Mammary epithelial cell (primary cell): ENCODE measurements at regions not wholly inside any gene's neighbourhood (a gene's known extent, or its start where the extent isn't known, plus 50 kb on each side); places are given as distances from the start of the nearest gene placed in this dataset.

ENCODE experiments used
- EZH2 ChIP-seq: IDR thresholded peaks from 2 replicates; pipeline ENCODE4 v1.6.1; 2012; ENCODE audit warnings: low read length, inconsistent platforms, borderline replicate concordance
- TF ChIP-seq, protein P1 (sequence below), 2 donors: IDR thresholded peaks in 1 of 2; conservative IDR thresholded peaks in 1 of 2; 2 replicates each; pipeline ENCODE4 v1.5.1; 2011 to 2012; ENCODE audit warnings: inconsistent platforms in 2 of 2, low read length in 2 of 2, mild to moderate bottlenecking in 2 of 2, control low read depth in 1 of 2, low read depth in 1 of 2; ENCODE audit not compliant: insufficient read depth in 1 of 2; ENCODE audit errors: extremely low read depth in 1 of 2

DNA sequence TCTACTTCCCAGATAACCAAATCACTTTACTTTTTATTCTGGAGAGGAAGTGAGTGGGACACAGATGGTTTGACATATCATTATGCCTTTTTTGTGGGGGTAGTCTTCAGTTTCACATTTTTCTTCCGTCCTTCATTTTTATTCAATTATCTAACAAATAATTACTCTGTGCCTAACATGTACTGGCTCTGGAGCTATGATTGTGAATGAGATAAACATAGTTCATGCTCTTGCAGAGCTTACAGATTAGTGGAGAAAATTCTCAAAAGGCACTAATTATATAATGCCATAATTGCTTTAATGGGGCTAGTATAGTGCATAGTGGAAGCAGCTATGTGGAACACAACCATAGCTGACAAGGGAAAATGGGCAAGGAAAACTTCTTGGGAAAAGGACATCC is 303.6 kb upstream of the TFPI start:
- TF ChIP-seq, protein P1, sequence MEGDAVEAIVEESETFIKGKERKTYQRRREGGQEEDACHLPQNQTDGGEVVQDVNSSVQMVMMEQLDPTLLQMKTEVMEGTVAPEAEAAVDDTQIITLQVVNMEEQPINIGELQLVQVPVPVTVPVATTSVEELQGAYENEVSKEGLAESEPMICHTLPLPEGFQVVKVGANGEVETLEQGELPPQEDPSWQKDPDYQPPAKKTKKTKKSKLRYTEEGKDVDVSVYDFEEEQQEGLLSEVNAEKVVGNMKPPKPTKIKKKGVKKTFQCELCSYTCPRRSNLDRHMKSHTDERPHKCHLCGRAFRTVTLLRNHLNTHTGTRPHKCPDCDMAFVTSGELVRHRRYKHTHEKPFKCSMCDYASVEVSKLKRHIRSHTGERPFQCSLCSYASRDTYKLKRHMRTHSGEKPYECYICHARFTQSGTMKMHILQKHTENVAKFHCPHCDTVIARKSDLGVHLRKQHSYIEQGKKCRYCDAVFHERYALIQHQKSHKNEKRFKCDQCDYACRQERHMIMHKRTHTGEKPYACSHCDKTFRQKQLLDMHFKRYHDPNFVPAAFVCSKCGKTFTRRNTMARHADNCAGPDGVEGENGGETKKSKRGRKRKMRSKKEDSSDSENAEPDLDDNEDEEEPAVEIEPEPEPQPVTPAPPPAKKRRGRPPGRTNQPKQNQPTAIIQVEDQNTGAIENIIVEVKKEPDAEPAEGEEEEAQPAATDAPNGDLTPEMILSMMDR (conservative IDR thresholded peaks at IDR 0.05 in 1 of 2, IDR thresholded peaks at IDR 0.05 in 1 of 2; ENCODE audit: extremely low read depth in 1 of 2, insufficient read depth in 1 of 2, low read depth in 1 of 2, low read length in 2 of 2), result no peak
- TF ChIP-seq EZH2, result no peak
